Osteoblast (primary cell): ENCODE measurements at regions not wholly inside any gene's neighbourhood (a gene's known extent, or its start where the extent isn't known, plus 50 kb on each side); places are given as distances from the start of the nearest gene placed in this dataset.

Experiments used
- DNase-seq: peaks from one replicate; pipeline ENCODE4 v3.0.0; 2011; ENCODE audit warnings: low spot score, mixed read lengths; ENCODE audit not compliant: insufficient read length; ENCODE audit errors: missing footprints
- H2AFZ ChIP-seq: 2 replicates; pipeline ENCODE4 v1.6.0; 2011; ENCODE audit warnings: mild to moderate bottlenecking, low read length
- H3K27ac ChIP-seq: 2 replicates; pipeline ENCODE4 v1.5.1; 2011; ENCODE audit warnings: mild to moderate bottlenecking, low read depth, low read length, moderate library complexity
- H3K27me3 ChIP-seq: 2 replicates; pipeline ENCODE4 v1.6.0; 2012; ENCODE audit warnings: mild to moderate bottlenecking, control low read depth, inconsistent platforms, low read length, moderate library complexity; ENCODE audit not compliant: insufficient read depth
- H3K36me3 ChIP-seq: 2 replicates; pipeline ENCODE4 v1.5.1; 2011; ENCODE audit warnings: mild to moderate bottlenecking, low read length, control low read depth, moderate library complexity; ENCODE audit not compliant: insufficient read depth
- H3K4me1 ChIP-seq: 2 replicates; pipeline ENCODE4 v1.5.1; 2011; ENCODE audit warnings: mild to moderate bottlenecking, low read length, control low read depth, moderate library complexity; ENCODE audit not compliant: insufficient read depth
- H3K4me2 ChIP-seq: 2 replicates; pipeline ENCODE4 v1.6.0; 2011; ENCODE audit warnings: mild to moderate bottlenecking, low read length; ENCODE audit not compliant: insufficient read depth
- H3K4me3 ChIP-seq: fragments of 200-600 bp; sonication (generic); 3 replicates; pipeline ENCODE4 v1.5.1; 2012; ENCODE audit warnings: mild to moderate bottlenecking, low read length, inconsistent platforms; ENCODE audit not compliant: insufficient read depth
- H3K79me2 ChIP-seq: 2 replicates; pipeline ENCODE4 v1.6.0; 2012; ENCODE audit warnings: mild to moderate bottlenecking, low read length, control low read depth, inconsistent platforms; ENCODE audit not compliant: insufficient read depth
- H3K9me3 ChIP-seq: 2 replicates; pipeline ENCODE4 v1.5.1; 2011; ENCODE audit warnings: low read depth, low read length, control low read depth
- H4K20me1 ChIP-seq: 2 replicates; pipeline ENCODE4 v1.6.0; 2012; ENCODE audit warnings: mild to moderate bottlenecking, low read length, control low read depth; ENCODE audit not compliant: insufficient read depth
- TF ChIP-seq, protein P1 (sequence below): IDR thresholded peaks from 2 replicates; pipeline ENCODE4 v1.5.1; 2011; ENCODE audit warnings: mild to moderate bottlenecking, low read depth, low read length, moderate library complexity; ENCODE audit errors: extremely low read depth

DNA sequence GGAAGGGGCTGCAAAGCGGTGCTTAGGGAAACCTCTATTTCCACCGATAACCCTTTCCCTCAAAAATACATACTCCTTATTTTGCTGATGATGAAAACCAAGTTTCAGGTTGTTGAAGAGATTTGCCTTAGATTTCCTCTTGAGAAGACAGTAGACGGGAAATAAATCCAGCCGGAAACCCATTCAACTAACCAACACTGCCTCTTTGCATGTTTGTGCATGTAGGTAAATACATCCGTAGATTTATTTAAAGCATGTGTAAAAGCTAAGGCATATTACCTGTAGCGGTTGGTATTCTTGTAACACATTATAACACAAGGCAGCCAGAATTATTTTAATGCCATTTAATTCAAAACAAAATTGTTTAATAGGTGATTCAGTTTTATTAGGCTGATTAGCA, 136.3 kb upstream of the SLC22A23 start:
- Histone ChIP-seq H3K4me1 (peaks cover 14% of the 10 kb centered on the region), H3K9me3 (no peaks in the 10 kb centered on the region), H4K20me1 (no peaks in the 10 kb centered on the region), H3K4me3 (no peak overlapping the region), H3K36me3 (no peaks in the 10 kb centered on the region), H3K27ac (peak overlapping the region; percentile 79), H3K79me2 (no peaks in the 10 kb centered on the region), H3K4me2 (no peak overlapping the region), H2AFZ (no peak overlapping the region), H3K27me3 (no peaks in the 10 kb centered on the region)
- TF ChIP-seq, protein P1, sequence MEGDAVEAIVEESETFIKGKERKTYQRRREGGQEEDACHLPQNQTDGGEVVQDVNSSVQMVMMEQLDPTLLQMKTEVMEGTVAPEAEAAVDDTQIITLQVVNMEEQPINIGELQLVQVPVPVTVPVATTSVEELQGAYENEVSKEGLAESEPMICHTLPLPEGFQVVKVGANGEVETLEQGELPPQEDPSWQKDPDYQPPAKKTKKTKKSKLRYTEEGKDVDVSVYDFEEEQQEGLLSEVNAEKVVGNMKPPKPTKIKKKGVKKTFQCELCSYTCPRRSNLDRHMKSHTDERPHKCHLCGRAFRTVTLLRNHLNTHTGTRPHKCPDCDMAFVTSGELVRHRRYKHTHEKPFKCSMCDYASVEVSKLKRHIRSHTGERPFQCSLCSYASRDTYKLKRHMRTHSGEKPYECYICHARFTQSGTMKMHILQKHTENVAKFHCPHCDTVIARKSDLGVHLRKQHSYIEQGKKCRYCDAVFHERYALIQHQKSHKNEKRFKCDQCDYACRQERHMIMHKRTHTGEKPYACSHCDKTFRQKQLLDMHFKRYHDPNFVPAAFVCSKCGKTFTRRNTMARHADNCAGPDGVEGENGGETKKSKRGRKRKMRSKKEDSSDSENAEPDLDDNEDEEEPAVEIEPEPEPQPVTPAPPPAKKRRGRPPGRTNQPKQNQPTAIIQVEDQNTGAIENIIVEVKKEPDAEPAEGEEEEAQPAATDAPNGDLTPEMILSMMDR = no peak
- no peak for DNase-seq

DNA sequence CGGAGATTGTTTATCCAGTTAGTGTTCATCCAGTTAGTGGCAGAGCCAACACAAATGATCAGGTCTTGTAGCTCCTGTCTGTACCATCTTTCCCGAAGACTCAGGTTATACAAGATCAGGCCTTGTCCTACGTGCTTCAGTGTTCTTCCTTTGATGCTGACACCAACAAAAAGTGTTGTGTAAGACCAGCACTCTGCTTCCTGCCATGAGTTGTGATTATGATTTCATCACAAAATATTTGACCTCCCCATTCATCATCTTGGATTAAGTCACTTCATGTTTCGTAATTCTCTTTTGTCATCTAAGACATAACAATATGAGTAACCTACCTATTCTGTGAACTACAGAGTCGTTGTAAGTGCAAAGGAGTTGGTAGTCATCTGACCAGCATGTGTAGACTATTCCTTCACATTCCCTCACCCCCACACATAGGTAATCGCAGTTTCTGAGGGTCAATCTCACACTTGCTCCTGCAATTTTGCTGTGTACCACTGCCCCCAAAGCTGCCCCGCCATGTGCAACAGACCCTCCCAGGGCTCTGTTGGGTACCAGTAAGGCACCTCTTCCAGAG, 135.6 kb upstream of the SLC22A23 start:
- TF ChIP-seq, protein P1 = no peak
- H3K4me2 ChIP-seq = peak overlapping the region; percentile 24
- peak overlapping the region; percentile 79 for H3K27ac ChIP-seq

DNA sequence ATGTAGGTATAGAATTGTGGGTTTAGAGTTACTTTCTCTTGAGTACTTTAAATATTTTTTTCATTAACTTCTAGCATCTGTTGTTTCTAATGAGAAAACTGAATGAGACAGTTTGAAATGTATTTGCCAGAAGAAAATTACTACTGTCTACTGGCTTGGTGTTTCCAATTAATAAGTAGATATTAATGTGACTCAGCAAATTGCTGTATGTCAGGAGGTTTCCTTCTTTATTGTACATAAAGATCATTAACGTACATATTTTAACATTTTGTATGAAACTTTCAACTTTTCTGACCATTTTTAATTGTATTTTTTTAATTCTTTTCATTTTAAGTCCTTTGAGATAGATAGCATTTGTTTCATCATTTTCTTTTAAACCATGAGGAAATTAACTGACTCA, 135.1 kb upstream of the SLC22A23 start:
- no peaks in the 10 kb centered on the region for H3K27me3 ChIP-seq
- DNase-seq = no peak
- peak overlapping the region; percentile 79 for H3K27ac ChIP-seq
- no peaks in the 10 kb centered on the region for H3K36me3 ChIP-seq
- H2AFZ ChIP-seq = peak overlapping the region; percentile 35
- H3K4me1 ChIP-seq = peaks cover 14% of the 10 kb centered on the region
- H3K9me3 ChIP-seq = peaks cover 5% of the 10 kb centered on the region
- H3K4me3 ChIP-seq = no peak overlapping the region
- H3K79me2 ChIP-seq = no peaks in the 10 kb centered on the region
- H4K20me1 ChIP-seq = no peaks in the 10 kb centered on the region
- TF ChIP-seq, protein P1 = no peak
- H3K4me2 ChIP-seq = peak overlapping the region; percentile 24

More for the DNA sequence above, 135.6 kb upstream of the SLC22A23 start:
- Histone ChIP-seq H4K20me1 (no peaks in the 10 kb centered on the region), H3K4me3 (no peak overlapping the region), H3K79me2 (no peaks in the 10 kb centered on the region), H2AFZ (peak overlapping the region; percentile 35), H3K4me1 (peaks cover 14% of the 10 kb centered on the region), H3K9me3 (peaks cover 3% of the 10 kb centered on the region), H3K27me3 (no peaks in the 10 kb centered on the region), H3K36me3 (no peaks in the 10 kb centered on the region)
- DNase-seq = peak; percentile 85

DNA sequence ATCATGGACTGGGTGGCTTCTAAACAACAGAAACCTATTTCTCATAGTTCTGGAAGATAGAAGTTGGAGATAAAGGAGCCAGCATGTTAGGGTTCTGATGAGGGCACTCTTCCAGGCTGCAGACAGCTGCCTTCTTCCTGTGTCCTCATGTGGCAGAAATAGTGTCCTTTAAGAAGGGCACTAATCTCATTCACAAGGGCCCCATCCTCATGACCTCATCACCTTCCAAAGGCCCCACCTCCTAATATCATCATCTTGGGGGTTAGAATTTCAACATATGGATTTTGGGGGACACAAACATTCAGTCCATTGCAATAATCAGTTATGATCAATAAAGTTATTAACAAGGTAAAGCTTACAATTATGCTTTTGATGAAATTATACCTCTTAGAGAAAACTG, 130.8 kb upstream of the SLC22A23 start:
- no peak overlapping the region for H2AFZ ChIP-seq
- H3K9me3 ChIP-seq = peaks cover 5% of the 10 kb centered on the region
- H3K36me3 ChIP-seq = no peaks in the 10 kb centered on the region
- H3K4me2 ChIP-seq = no peak overlapping the region
- no peaks in the 10 kb centered on the region for H4K20me1 ChIP-seq
- TF ChIP-seq, protein P1 = no peak
- no peak overlapping the region for H3K27ac ChIP-seq
- no peak for DNase-seq
- H3K4me1 ChIP-seq = peaks cover 26% of the 10 kb centered on the region
- no peak overlapping the region for H3K4me3 ChIP-seq
- no peaks in the 10 kb centered on the region for H3K27me3 ChIP-seq
- no peaks in the 10 kb centered on the region for H3K79me2 ChIP-seq
